Spinal cord (tissue), 9 donors: ENCODE measurements at regions not wholly inside any gene's neighbourhood (a gene's known extent, or its start where the extent isn't known, plus 50 kb on each side); places are given as distances from the start of the nearest gene placed in this dataset.

ENCODE experiments used
- DNase-seq, 6 donors: peaks; one replicate each; pipeline versions ENCODE4 v3.0.0 to v3.0.0-alpha.2; 2013 to 2015; ENCODE audit warnings: low spot score in 6 of 6, low read depth in 4 of 6
- H3K27ac ChIP-seq: one replicate; pipeline ENCODE4 v1.5.1; 2013; ENCODE audit warnings: low read depth, low read length, control low read depth
- H3K27me3 ChIP-seq: one replicate; pipeline ENCODE4 v1.6.1; 2013; ENCODE audit warnings: low read length; ENCODE audit not compliant: control insufficient read depth, insufficient read depth
- H3K36me3 ChIP-seq: one replicate; pipeline ENCODE4 v1.6.1; 2013; ENCODE audit warnings: low read length; ENCODE audit not compliant: control insufficient read depth, insufficient read depth
- H3K4me1 ChIP-seq: one replicate; pipeline ENCODE4 v1.6.1; 2013; ENCODE audit warnings: low read length; ENCODE audit not compliant: control insufficient read depth, insufficient read depth
- H3K4me3 ChIP-seq: one replicate; pipeline ENCODE4 v1.5.1; 2013; ENCODE audit warnings: low read depth, low read length, control low read depth
- H3K9me3 ChIP-seq: one replicate; pipeline ENCODE4 v1.6.1; 2013; ENCODE audit warnings: low read length; ENCODE audit not compliant: control insufficient read depth, insufficient read depth
- WGBS: methylation state at CpG from one replicate; pipeline ENCODE4 v1.1.5; 2013; ENCODE audit warnings: missing lambda C conversion rate; ENCODE audit not compliant: insufficient coverage; 5-methylcytosine and 5-hydroxymethylcytosine counted together
- donor health status: healthy.

- Histone ChIP-seq H3K4me1 (no peaks in the 10 kb centered on the region), H3K9me3 (no peaks in the 10 kb centered on the region), H3K27me3 (no peaks in the 10 kb centered on the region), H3K27ac (no peak overlapping the region), H3K36me3 (no peaks in the 10 kb centered on the region), H3K4me3 (no peak overlapping the region)
- DNase-seq: peak in 1 of 6 donors; percentile 16
- WGBS: 100% methylated on average over 2 of the region's 4 CpGs
These were observed 423.0 kb downstream of the IRS1 start for GRCh38 chr2:226376516-226377180.

DNA sequence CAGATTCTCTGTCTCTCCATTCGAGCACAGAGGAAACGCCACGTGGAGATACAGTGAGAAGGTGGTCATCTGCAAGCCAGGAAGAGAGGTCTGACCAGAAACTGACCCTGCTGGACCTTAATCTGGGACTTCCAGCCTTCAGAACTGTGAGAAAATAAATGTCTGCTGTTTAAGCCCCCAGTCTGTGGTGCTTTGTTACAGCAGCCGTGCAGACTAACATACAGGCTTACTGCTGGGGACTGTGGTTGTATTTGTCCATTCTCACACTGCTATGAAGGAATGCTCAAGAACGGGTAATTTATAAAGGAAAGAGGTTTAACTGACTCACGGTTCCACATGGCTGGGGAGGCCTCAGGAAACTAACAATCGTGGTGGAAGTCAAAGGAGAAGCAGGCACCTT lies 432.7 kb downstream of the IRS1 start:
- 86% methylated on average over 7 of the region's 7 CpGs for WGBS

DNA sequence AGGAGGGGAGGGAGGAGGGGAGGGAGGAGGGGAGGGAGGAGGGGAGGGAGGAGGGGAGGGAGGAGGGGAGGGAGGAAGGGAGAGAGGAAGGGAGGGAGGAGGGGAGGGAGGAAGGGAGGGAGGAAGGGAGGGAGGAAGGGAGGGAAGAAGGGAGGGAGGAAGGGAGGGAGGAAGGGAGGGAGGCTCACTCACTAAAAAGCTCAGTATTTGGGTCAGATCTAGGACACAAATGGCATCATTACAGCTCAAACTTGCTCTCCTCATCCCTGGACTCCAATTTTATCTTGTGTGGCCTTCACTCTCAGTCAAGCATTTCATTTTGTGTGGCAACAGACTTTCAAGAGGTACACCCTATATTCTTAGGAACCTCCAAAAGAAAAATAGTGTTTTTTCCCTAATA lies 435.4 kb downstream of the IRS1 start:
- H3K4me1 ChIP-seq: no peaks in the 10 kb centered on the region
- no peak overlapping the region for H3K27ac ChIP-seq
- no peaks in the 10 kb centered on the region for H3K27me3 ChIP-seq
- H3K4me3 ChIP-seq: no peak overlapping the region
- H3K36me3 ChIP-seq: no peaks in the 10 kb centered on the region
- no peak for DNase-seq
- no peaks in the 10 kb centered on the region for H3K9me3 ChIP-seq

More for the DNA sequence above, 432.7 kb downstream of the IRS1 start:
- no peaks in the 10 kb centered on the region for H3K4me1 ChIP-seq
- no peaks in the 10 kb centered on the region for H3K36me3 ChIP-seq
- H3K9me3 ChIP-seq: no peaks in the 10 kb centered on the region
- H3K27me3 ChIP-seq: no peaks in the 10 kb centered on the region
- no peak overlapping the region for H3K27ac ChIP-seq
- no peak overlapping the region for H3K4me3 ChIP-seq
- no peak for DNase-seq

DNA sequence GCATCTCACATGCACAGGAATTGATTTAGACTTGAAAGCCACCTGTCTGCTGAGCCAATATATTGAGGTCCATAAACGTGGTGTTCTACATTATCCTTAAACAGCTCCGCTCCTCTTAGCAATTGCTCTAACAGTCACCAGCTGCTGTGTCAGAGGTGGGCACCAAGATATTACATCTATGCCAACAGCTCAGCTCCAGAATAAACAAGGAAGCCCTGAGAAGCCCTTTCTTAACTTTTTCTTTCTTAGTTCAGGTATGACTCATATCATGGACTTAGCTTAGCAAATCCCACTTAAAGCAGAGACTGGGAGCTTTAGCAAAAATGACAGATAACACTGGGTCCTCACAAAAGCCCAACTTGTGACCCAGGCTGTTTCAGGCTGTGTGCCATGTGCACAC lies 436.6 kb downstream of the IRS1 start:
- no peaks in the 10 kb centered on the region for H3K4me1 ChIP-seq
- DNase-seq: peak in 1 of 6 donors; percentile 17
- no peak overlapping the region for H3K27ac ChIP-seq
- WGBS: 65% methylated on average over 2 of the region's 2 CpGs
- no peaks in the 10 kb centered on the region for H3K9me3 ChIP-seq
- no peak overlapping the region for H3K4me3 ChIP-seq
- H3K36me3 ChIP-seq: no peaks in the 10 kb centered on the region
- H3K27me3 ChIP-seq: no peaks in the 10 kb centered on the region

- no peak overlapping the region for H3K27ac ChIP-seq
- no peaks in the 10 kb centered on the region for H3K9me3 ChIP-seq
- H3K36me3 ChIP-seq: no peaks in the 10 kb centered on the region
- H3K27me3 ChIP-seq: no peaks in the 10 kb centered on the region
- WGBS: no CpG with 5 or more reads among the region's 2 CpGs
- DNase-seq: no peak
- no peak overlapping the region for H3K4me3 ChIP-seq
- H3K4me1 ChIP-seq: no peaks in the 10 kb centered on the region
These were observed 439.0 kb downstream of the IRS1 start for GRCh38 chr2:226360658-226361057.

- no peaks in the 10 kb centered on the region for H3K4me1 ChIP-seq
- 81% methylated on average over 4 of the region's 5 CpGs for WGBS
- no peaks in the 10 kb centered on the region for H3K36me3 ChIP-seq
- H3K4me3 ChIP-seq: no peak overlapping the region
- H3K9me3 ChIP-seq: no peaks in the 10 kb centered on the region
- H3K27ac ChIP-seq: no peak overlapping the region
- no peaks in the 10 kb centered on the region for H3K27me3 ChIP-seq
- no peak for DNase-seq
These were observed 440.9 kb downstream of the IRS1 start for GRCh38 chr2:226358688-226359087.

- Histone ChIP-seq H3K36me3 (no peaks in the 10 kb centered on the region), H3K4me1 (no peaks in the 10 kb centered on the region), H3K27me3 (no peaks in the 10 kb centered on the region), H3K9me3 (no peaks in the 10 kb centered on the region), H3K27ac (no peak overlapping the region), H3K4me3 (no peak overlapping the region)
- DNase-seq: peak in 2 of 6 donors; percentile 7 to 44
- 80% methylated on average over 1 of the region's 5 CpGs for WGBS
These were observed 441.8 kb downstream of the IRS1 start for GRCh38 chr2:226357816-226358215.

- H3K4me3 ChIP-seq: no peak overlapping the region
- no peaks in the 10 kb centered on the region for H3K36me3 ChIP-seq
- no peaks in the 10 kb centered on the region for H3K27me3 ChIP-seq
- no peak overlapping the region for H3K27ac ChIP-seq
- H3K4me1 ChIP-seq: no peaks in the 10 kb centered on the region
- H3K9me3 ChIP-seq: no peaks in the 10 kb centered on the region
- DNase-seq: no peak
These were observed 444.0 kb downstream of the IRS1 start for GRCh38 chr2:226355600-226355999.

DNA sequence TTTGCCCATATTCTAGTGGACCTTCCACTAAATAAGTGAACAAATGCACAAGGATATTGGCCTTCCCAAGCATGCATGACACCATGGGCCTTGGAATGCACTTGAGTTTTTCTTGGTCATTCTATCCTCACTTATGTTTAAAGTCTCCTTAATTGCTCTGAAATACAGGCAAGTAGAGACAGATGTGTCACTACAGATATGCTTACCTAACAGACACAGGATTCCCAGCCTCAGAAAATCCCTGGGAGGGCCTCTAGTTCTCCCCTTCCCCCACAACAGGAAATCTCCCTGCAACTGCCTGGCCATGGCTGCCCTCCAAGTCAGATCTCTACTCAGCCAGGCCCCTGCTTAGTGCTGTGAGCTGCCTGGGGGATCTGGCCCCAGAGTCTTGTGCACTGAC lies 445.2 kb downstream of the IRS1 start:
- H3K9me3 ChIP-seq: no peaks in the 10 kb centered on the region
- no peaks in the 10 kb centered on the region for H3K36me3 ChIP-seq
- no peak overlapping the region for H3K27ac ChIP-seq
- H3K27me3 ChIP-seq: no peaks in the 10 kb centered on the region
- no peak overlapping the region for H3K4me3 ChIP-seq
- no peak for DNase-seq
- H3K4me1 ChIP-seq: no peaks in the 10 kb centered on the region

DNA sequence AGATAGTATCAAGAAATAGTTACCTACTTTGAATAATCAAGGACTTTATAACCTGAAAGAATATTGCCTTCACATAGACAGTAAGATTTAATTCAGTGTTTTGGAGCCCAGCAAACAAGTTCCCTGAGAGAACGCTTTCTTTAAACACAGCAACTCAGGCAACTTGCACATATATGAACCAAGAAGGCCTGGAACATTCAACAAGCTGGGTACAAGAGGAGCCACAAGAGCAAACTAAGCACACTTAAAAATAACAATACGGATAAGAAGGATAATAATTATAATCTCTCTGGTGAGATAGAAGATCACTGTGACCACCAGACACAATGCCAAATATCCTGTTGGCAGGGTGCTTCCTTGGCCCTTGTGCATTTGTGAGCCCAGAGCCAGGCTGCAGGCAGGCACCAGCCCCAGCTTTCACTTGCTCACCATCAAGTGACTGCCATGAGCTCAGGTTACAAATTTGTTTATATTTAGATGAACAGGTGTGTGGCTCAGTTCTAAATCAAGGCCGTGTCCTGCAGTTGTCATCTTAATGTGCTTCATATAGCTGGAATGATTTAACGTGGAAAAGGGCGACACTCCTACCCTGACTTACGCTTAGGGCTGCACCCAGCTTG lies 446.6 kb downstream of the IRS1 start:
- Histone ChIP-seq H3K27me3 (no peaks in the 10 kb centered on the region), H3K9me3 (no peaks in the 10 kb centered on the region), H3K4me1 (no peaks in the 10 kb centered on the region), H3K36me3 (no peaks in the 10 kb centered on the region), H3K4me3 (no peak overlapping the region), H3K27ac (no peak overlapping the region)
- DNase-seq: no peak
- 89% methylated on average over 4 of the region's 6 CpGs for WGBS
